Muscle of back (tissue), 3 donors: ENCODE measurements at regions not wholly inside any gene's neighbourhood (a gene's known extent, or its start where the extent isn't known, plus 50 kb on each side); places are given as distances from the start of the nearest gene placed in this dataset.
"Not testable (repeated sequence)": the region's sequence is repeated elsewhere in the genome, so short reads cannot be mapped to it uniquely, and the experiment has no call there.

ENCODE experiments used
- DNase-seq, 3 donors: peaks; one replicate each; pipeline versions ENCODE4 v3.0.0 to v3.0.0-alpha.2; 2013

GRCh38 chr3:139199421-139200010 lies 144.3 kb upstream of the MRPS22 start:
- no peak for DNase-seq

GRCh38 chr3:139201446-139202225 lies 142.2 kb upstream of the MRPS22 start:
- DNase-seq, result no peak

- peak in 2 of 3 donors; percentile 1 to 8 for DNase-seq
These were observed 141.4 kb upstream of the MRPS22 start for GRCh38 chr3:139202226-139202958.

- DNase-seq, result no peak
These were observed 140.9 kb upstream of the MRPS22 start for GRCh38 chr3:139202959-139203349.

GRCh38 chr3:139203752-139204151 lies 140.1 kb upstream of the MRPS22 start:
- no peak for DNase-seq

- DNase-seq, result no peak
These were observed 139.1 kb upstream of the MRPS22 start for GRCh38 chr3:139204728-139205127.

GRCh38 chr3:139213936-139214335 lies 129.9 kb upstream of the MRPS22 start:
- DNase-seq, result no peak

- DNase-seq, result no peak
These were observed 126.9 kb upstream of the MRPS22 start for GRCh38 chr3:139216958-139217357.

- no peak for DNase-seq
These were observed 126.2 kb upstream of the MRPS22 start for GRCh38 chr3:139217633-139218032.

- DNase-seq, result no peak
These were observed 125.8 kb upstream of the MRPS22 start for GRCh38 chr3:139218046-139218445.

- DNase-seq, result no peak
These were observed 124.4 kb upstream of the MRPS22 start for GRCh38 chr3:139219463-139219862.

- DNase-seq, result no peak
These were observed 121.6 kb upstream of the MRPS22 start for GRCh38 chr3:139222100-139222657.

- no peak for DNase-seq
These were observed 118.3 kb upstream of the MRPS22 start for GRCh38 chr3:139225548-139225947.

GRCh38 chr3:139226731-139227130 lies 117.1 kb upstream of the MRPS22 start:
- DNase-seq, result no peak

GRCh38 chr3:139227165-139227564 lies 116.7 kb upstream of the MRPS22 start:
- DNase-seq, result peak in 2 of 3 donors; percentile 3 to 8

GRCh38 chr3:139227827-139228226 lies 116.0 kb upstream of the MRPS22 start:
- no peak for DNase-seq

GRCh38 chr3:139230391-139230790 lies 113.4 kb upstream of the MRPS22 start:
- peak in 1 of 3 donors; percentile 2 for DNase-seq

- no peak for DNase-seq
These were observed 112.1 kb upstream of the MRPS22 start for GRCh38 chr3:139231555-139232281.

GRCh38 chr3:139232341-139232740 lies 111.5 kb upstream of the MRPS22 start:
- DNase-seq, result not testable (repeated sequence)

GRCh38 chr3:139234491-139234890 lies 109.3 kb upstream of the MRPS22 start:
- DNase-seq, result no peak

GRCh38 chr3:139235192-139235591 lies 108.6 kb upstream of the MRPS22 start:
- DNase-seq, result no peak

GRCh38 chr3:139236336-139236735 lies 107.5 kb upstream of the MRPS22 start:
- no peak for DNase-seq
